GM23248 (cell line): ENCODE measurements at regions not wholly inside any gene's neighbourhood (a gene's known extent, or its start where the extent isn't known, plus 50 kb on each side); places are given as distances from the start of the nearest gene placed in this dataset.

Source experiments
- EZH2 ChIP-seq: fragments of 200-600 bp; sonication (generic); IDR thresholded peaks from 2 replicates; pipeline ENCODE4 v1.6.1; 2018; ENCODE audit warnings: antibody characterized with exemption, mild to moderate bottlenecking; ENCODE audit not compliant: insufficient read depth, poor library complexity, severe bottlenecking
- EZH2phosphoT487 ChIP-seq: fragments of 200-600 bp; sonication (generic); IDR thresholded peaks from 2 replicates; pipeline ENCODE4 v1.6.1; 2018; ENCODE audit warnings: antibody characterized with exemption, moderate library complexity, mild to moderate bottlenecking, low read depth; ENCODE audit not compliant: insufficient read depth

GRCh38 chr17:6290488-6291196 lies 144.3 kb downstream of the AIPL1 start:
- no peak for TF ChIP-seq EZH2
- TF ChIP-seq EZH2phosphoT487 = no peak
